Common myeloid progenitor, CD34-positive (primary cell): ENCODE measurements at regions not wholly inside any gene's neighbourhood (a gene's known extent, or its start where the extent isn't known, plus 50 kb on each side); places are given as distances from the start of the nearest gene placed in this dataset.

Experiments
- CTCF ChIA-PET: fragments of 350-600 bp; sonication (Branson Sonifier 250); formaldehyde crosslinking; loops from one replicate; lab custom pipeline; 2021; ENCODE audit warnings: antibody characterized with exemption; lab: Charles Lee
- POLR2A ChIA-PET: fragments of 350-600 bp; sonication (Branson Sonifier 250); formaldehyde crosslinking; loops from one replicate; lab custom pipeline; 2021; ENCODE audit warnings: antibody characterized with exemption; lab: Charles Lee
- DNase-seq, 3 donors: peaks; one replicate each; pipeline versions ENCODE4 v3.0.0 to v3.0.0-alpha.2; 2013
- H3K27ac ChIP-seq, 2 experiments: 1 replicate in 1 of 2; 2 replicates in 1 of 2; pipeline ENCODE4 v1.7.0; 2013; ENCODE audit warnings: inconsistent platforms in 2 of 2, low read length in 2 of 2, mild to moderate bottlenecking in 2 of 2, low read depth in 1 of 2, moderate library complexity in 1 of 2; ENCODE audit not compliant: severe bottlenecking in 2 of 2, insufficient read depth in 1 of 2, poor library complexity in 1 of 2
- H3K27me3 ChIP-seq, 5 experiments: replicated peaks in 2 of 5; 1 replicate in 3 of 5; 2 replicates in 2 of 5; pipeline versions ENCODE4 v1.6.1 to v1.7.0; 2013; ENCODE audit warnings: low read length in 4 of 5, mild to moderate bottlenecking in 2 of 5, moderate library complexity in 2 of 5, inconsistent platforms in 1 of 5; ENCODE audit not compliant: insufficient read depth in 5 of 5, control insufficient read depth in 4 of 5
- H3K36me3 ChIP-seq, 4 experiments: 1 replicate in 2 of 4; 2 replicates in 2 of 4; pipeline versions ENCODE4 v1.6.1 to v1.7.0; 2013; ENCODE audit warnings: low read length in 3 of 4, control low read depth in 1 of 4, mild to moderate bottlenecking in 1 of 4; ENCODE audit not compliant: control insufficient read depth in 4 of 4, insufficient read depth in 4 of 4
- H3K4me1 ChIP-seq, 4 experiments: 1 replicate in 3 of 4; 2 replicates in 1 of 4; pipeline versions ENCODE4 v1.6.1 to v1.7.1; 2013; ENCODE audit warnings: low read length in 3 of 4, mild to moderate bottlenecking in 3 of 4, control low read depth in 1 of 4, inconsistent platforms in 1 of 4, moderate library complexity in 1 of 4; ENCODE audit not compliant: control insufficient read depth in 4 of 4, insufficient read depth in 4 of 4; ENCODE audit errors: control extremely low read depth in 1 of 4
- H3K4me3 ChIP-seq, 7 experiments: 1 replicate in 4 of 7; 2 replicates in 3 of 7; pipeline versions ENCODE4 v1.5.1 to v1.7.0; 2013; ENCODE audit warnings: mild to moderate bottlenecking in 7 of 7, low read length in 6 of 7, moderate library complexity in 6 of 7, inconsistent platforms in 2 of 7, low read depth in 2 of 7, control low read depth in 1 of 7; ENCODE audit not compliant: insufficient read depth in 4 of 7, control insufficient read depth in 1 of 7; ENCODE audit errors: extremely low read depth in 1 of 7
- H3K9me3 ChIP-seq, 5 experiments: 1 replicate in 4 of 5; 2 replicates in 1 of 5; pipeline versions ENCODE4 v1.6.1 to v1.7.1; 2013; ENCODE audit warnings: low read length in 4 of 5, mild to moderate bottlenecking in 2 of 5, inconsistent platforms in 1 of 5, low read depth in 1 of 5, moderate library complexity in 1 of 5; ENCODE audit not compliant: control insufficient read depth in 4 of 5, insufficient read depth in 2 of 5; ENCODE audit errors: control extremely low read depth in 1 of 5
- WGBS: methylation state at CpG from one replicate; pipeline ENCODE4 v1.1.5; 2013; ENCODE audit not compliant: insufficient coverage; 5-methylcytosine and 5-hydroxymethylcytosine counted together

DNA sequence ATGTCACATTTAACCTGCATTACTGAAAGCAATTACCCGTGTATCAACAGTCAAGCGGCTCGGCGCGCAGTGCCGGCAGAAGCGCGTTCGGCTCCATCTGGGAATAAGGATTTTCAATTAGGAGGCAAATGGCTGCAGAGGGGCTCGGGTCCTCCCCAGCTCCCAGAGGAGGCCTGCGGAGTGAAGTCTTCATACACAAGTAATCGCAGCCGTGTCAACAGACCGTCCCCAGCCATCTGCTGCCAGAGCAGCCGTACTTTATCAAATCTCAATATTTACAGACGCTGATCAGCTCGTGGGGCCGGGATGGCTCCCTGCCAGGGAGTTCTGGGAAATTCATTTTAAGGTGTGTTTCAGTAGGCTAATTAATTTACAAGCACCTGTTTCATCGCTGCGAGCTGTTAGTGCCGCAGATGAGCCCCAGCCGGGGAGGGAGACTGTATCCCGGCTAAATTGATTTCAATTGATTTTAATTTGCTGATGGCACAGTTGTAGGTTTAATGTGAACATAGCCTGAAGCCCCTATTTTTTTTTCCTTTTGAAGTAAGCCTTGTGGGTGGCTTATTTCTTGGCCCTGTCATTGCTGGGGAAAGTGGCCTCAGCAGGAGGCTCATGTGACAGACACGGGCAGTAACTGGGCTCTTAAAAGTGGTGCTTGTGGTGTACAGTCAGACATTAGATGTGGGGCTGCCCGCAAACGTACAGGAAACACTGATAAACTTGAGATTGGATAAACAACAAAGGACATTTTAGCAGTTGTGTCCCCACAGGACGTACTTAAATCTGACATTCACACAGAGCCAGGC is 252.7 kb downstream of the TEX29 start:
- Histone ChIP-seq H3K9me3 (peaks cover 3 to 23% (median 14%) of the 10 kb centered on the region in 5 experiments), H3K27me3 (peaks cover 0 to 4% (median 0%) of the 10 kb centered on the region in 5 experiments), H3K4me1 (no peaks in the 10 kb centered on the region), H3K36me3 (no peaks in the 10 kb centered on the region), H3K27ac (no peak overlapping the region), H3K4me3 (no peak overlapping the region)
- ChIA-PET POLR2A (no interaction called here), CTCF (no interaction called here)
- no peak for DNase-seq
- WGBS, result over 99% methylated on average over 24 of the region's 27 CpGs

DNA sequence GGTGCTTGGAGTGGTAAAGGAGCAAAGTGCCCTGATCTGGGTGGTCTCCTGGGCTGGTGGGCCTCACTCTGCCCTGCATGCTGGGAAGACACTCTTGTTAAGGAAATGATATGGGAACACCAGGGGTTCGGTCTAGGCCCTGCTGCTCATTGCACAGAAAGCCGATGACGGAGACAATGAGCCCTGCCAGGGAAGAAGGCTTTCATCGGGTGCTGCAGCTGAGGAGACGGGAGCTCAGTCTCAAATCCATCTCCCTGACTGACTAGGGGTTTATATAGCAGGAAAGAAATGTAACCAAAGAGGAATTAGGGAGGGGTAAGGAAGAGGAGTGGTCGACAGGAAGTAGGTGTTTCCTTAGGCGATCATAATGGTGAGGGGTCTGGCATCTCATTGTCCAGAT is 253.4 kb downstream of the TEX29 start:
- WGBS, result 92% methylated on average over 7 of the region's 7 CpGs
- POLR2A ChIA-PET, result no interaction called here

DNA sequence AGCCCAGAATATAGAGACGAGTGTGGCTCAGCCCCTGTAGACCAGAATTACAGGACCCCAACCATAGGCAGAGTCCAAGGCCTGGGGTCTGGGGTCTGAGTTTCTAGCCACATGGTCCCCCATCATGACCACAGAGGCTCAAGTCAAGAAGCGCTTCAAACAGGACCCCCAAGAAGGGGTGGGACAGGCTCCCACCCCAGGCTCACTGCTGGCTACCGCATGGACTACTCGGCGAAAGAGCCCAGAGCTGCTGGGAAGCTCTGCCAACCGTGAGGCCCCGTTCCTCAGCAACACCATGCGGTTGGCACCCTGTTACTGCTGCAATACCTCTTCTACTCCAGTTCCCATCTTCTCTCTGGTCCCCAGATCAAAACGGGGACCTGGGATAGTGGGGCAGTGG is 254.8 kb downstream of the TEX29 start:
- H3K36me3 ChIP-seq, result no peaks in the 10 kb centered on the region
- 97% methylated on average over 8 of the region's 9 CpGs for WGBS
- CTCF ChIA-PET, result no interaction called here

More for the DNA sequence above, 253.4 kb downstream of the TEX29 start:
- Histone ChIP-seq H3K27me3 (peaks cover 0 to 4% (median 0%) of the 10 kb centered on the region in 5 experiments), H3K4me3 (no peak overlapping the region), H3K27ac (no peak overlapping the region), H3K4me1 (no peaks in the 10 kb centered on the region), H3K36me3 (no peaks in the 10 kb centered on the region), H3K9me3 (peaks cover 3 to 23% (median 14%) of the 10 kb centered on the region in 5 experiments)
- no peak for DNase-seq
- CTCF ChIA-PET, result no interaction called here

DNA sequence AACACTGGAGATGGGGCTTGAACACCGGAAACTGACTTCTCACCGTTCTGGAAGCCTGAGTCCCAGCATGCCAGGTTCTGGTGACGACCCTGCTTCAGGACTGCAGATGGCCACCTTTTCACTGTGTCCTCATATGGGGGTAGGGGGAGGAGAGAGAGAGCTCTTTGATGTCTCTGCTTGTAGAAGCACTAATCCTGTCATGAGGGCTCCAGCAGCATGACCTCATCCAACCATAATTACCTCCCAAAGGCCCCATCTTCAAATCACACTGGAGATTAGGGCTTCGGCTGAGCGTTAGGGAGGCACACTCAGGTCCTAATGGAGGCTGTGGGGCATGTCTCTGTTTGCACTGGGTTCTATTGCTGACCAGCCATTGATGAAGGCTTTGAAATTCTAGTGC is 255.3 kb downstream of the TEX29 start:
- Histone ChIP-seq H3K27ac (no peak overlapping the region), H3K4me1 (no peaks in the 10 kb centered on the region), H3K9me3 (peaks cover 3 to 23% (median 14%) of the 10 kb centered on the region in 5 experiments), H3K36me3 (no peaks in the 10 kb centered on the region), H3K4me3 (no peak overlapping the region), H3K27me3 (no peaks in the 10 kb centered on the region)
- WGBS, result 100% methylated on average over 3 of the region's 5 CpGs
- ChIA-PET POLR2A (no interaction called here), CTCF (no interaction called here)
- no peak for DNase-seq

More for the DNA sequence above, 254.8 kb downstream of the TEX29 start:
- POLR2A ChIA-PET, result no interaction called here
- H3K27ac ChIP-seq, result no peak overlapping the region
- H3K4me3 ChIP-seq, result no peak overlapping the region
- DNase-seq, result no peak
- no peaks in the 10 kb centered on the region for H3K27me3 ChIP-seq
- no peaks in the 10 kb centered on the region for H3K4me1 ChIP-seq
- peaks cover 3 to 23% (median 14%) of the 10 kb centered on the region in 5 experiments for H3K9me3 ChIP-seq

- 100% methylated on average over 8 of the region's 9 CpGs for WGBS
- Histone ChIP-seq H3K27me3 (no peaks in the 10 kb centered on the region), H3K4me3 (no peak overlapping the region), H3K4me1 (no peaks in the 10 kb centered on the region), H3K36me3 (no peaks in the 10 kb centered on the region), H3K27ac (no peak overlapping the region), H3K9me3 (peaks cover 3 to 23% (median 14%) of the 10 kb centered on the region in 5 experiments)
- DNase-seq, result no peak
- ChIA-PET CTCF (no interaction called here), POLR2A (no interaction called here)
These were observed 256.9 kb downstream of the TEX29 start for GRCh38 chr13:111577208-111577828.

GRCh38 chr13:111577956-111578605 is 257.6 kb downstream of the TEX29 start:
- H3K27ac ChIP-seq, result no peak overlapping the region
- CTCF ChIA-PET, result no interaction called here
- 89% methylated on average over 10 of the region's 15 CpGs for WGBS
- no peak for DNase-seq
- H3K4me1 ChIP-seq, result no peaks in the 10 kb centered on the region
- no peaks in the 10 kb centered on the region for H3K27me3 ChIP-seq
- peaks cover 3 to 21% (median 14%) of the 10 kb centered on the region in 5 experiments for H3K9me3 ChIP-seq
- POLR2A ChIA-PET, result no interaction called here
- H3K4me3 ChIP-seq, result no peak overlapping the region
- no peaks in the 10 kb centered on the region for H3K36me3 ChIP-seq
